K562 (cell line): ENCODE measurements at regions not wholly inside any gene's neighbourhood (a gene's known extent, or its start where the extent isn't known, plus 50 kb on each side); places are given as distances from the start of the nearest gene placed in this dataset.
A peak's percentile ranks its signal among the peaks of the same experiment; 100 is the strongest.

Experiments used
- ASH1L ChIP-seq: fragments of 450-650 bp; IDR thresholded peaks from 2 replicates; pipeline ENCODE4 v1.6.1; 2018; ENCODE audit warnings: borderline replicate concordance, mild to moderate bottlenecking, low read depth; ENCODE audit not compliant: partially characterized antibody
- CEBPG ChIP-seq, 3 experiments: fragments of 200-800 bp in 1 of 3; sonication (Bioruptor generic) in 1 of 3; sonication (generic) in 1 of 3; formaldehyde crosslinking in 1 of 3; IDR thresholded peaks in 2 of 3; conservative IDR thresholded peaks in 1 of 3; 2 replicates each; pipeline versions ENCODE4 v1.6.1 to v1.8.0; 2016 to 2022; ENCODE audit warnings: missing compliant biosample characterization in 2 of 3, missing genetic modification characterization in 2 of 3, mild to moderate bottlenecking in 1 of 3, missing genetic modification reagents in 1 of 3
- DIDO1 ChIP-seq: fragments of 450-650 bp; IDR thresholded peaks from 2 replicates; pipeline ENCODE4 v1.6.1; 2016; ENCODE audit warnings: low read depth, missing biosample characterization, missing genetic modification characterization
- ELF1 ChIP-seq: fragments of 200-800 bp; sonication (Bioruptor generic); IDR thresholded peaks from 2 replicates; pipeline ENCODE4 v1.6.1; 2016; ENCODE audit warnings: missing genetic modification characterization, missing compliant biosample characterization
- GABPB1 ChIP-seq: sonication (generic); formaldehyde crosslinking; IDR thresholded peaks from 2 replicates; pipeline ENCODE4 v1.8.0; 2022; ENCODE audit warnings: mild to moderate bottlenecking, missing genetic modification reagents
- HCFC1 ChIP-seq: IDR thresholded peaks from 2 replicates; pipeline ENCODE4 v1.6.1; 2012; ENCODE audit warnings: low read depth, low read length, improper control_type of control experiment
- HIVEP1 ChIP-seq: fragments of 250-450 bp; sonication (Bioruptor Pico); IDR thresholded peaks from 2 replicates; pipeline ENCODE4 v1.4.0; 2020; ENCODE audit warnings: mild to moderate bottlenecking
- HMG20B ChIP-seq: fragments of 250-450 bp; sonication (Bioruptor Pico); IDR thresholded peaks from 2 replicates; pipeline ENCODE4 v1.5.0; 2021; ENCODE audit warnings: mild to moderate bottlenecking
- MTA2 ChIP-seq: fragments of 450-650 bp; IDR thresholded peaks from 2 replicates; pipeline ENCODE4 v1.6.1; 2016; ENCODE audit warnings: low read depth
- NFE2 ChIP-seq: IDR thresholded peaks from 2 replicates; pipeline ENCODE4 v1.6.1; 2014; ENCODE audit warnings: antibody characterized with exemption, low read depth
- NR2C2 ChIP-seq, 2 experiments: fragments of 200-800 bp in 1 of 2; sonication (Bioruptor generic) in 1 of 2; sonication (generic) in 1 of 2; formaldehyde crosslinking in 1 of 2; IDR thresholded peaks; 2 replicates each; pipeline versions ENCODE4 v1.6.1 to v1.8.0; 2016 to 2022; ENCODE audit warnings: mild to moderate bottlenecking in 1 of 2, missing compliant biosample characterization in 1 of 2, missing genetic modification characterization in 1 of 2, missing genetic modification reagents in 1 of 2
- SIX5 ChIP-seq, 2 experiments: IDR thresholded peaks; 2 replicates each; pipeline ENCODE4 v1.6.1; 2011; ENCODE audit warnings: low read length in 2 of 2, borderline replicate concordance in 1 of 2, low read depth in 1 of 2, mild to moderate bottlenecking in 1 of 2, moderate library complexity in 1 of 2; ENCODE audit not compliant: insufficient read depth in 1 of 2
- SPI1 ChIP-seq: IDR thresholded peaks from 2 replicates; pipeline ENCODE4 v1.6.1; 2011; ENCODE audit warnings: low read depth, low read length, control low read depth, borderline replicate concordance
- TF ChIP-seq, protein P1 (sequence below), 2 experiments: fragments of 450-650 bp; conservative IDR thresholded peaks; 2 replicates each; pipeline ENCODE4 v1.6.1; 2017; ENCODE audit warnings: mild to moderate bottlenecking in 2 of 2, moderate library complexity in 2 of 2
- TF ChIP-seq, protein P2 (sequence below): fragments of 450-650 bp; IDR thresholded peaks from 2 replicates; pipeline ENCODE4 v1.7.1; 2018; ENCODE audit warnings: mild to moderate bottlenecking, low read depth; ENCODE audit not compliant: partially characterized antibody
- TF ChIP-seq, protein P3 (sequence below): fragments of 250-450 bp; sonication (Bioruptor Pico); IDR thresholded peaks from 2 replicates; pipeline ENCODE4 v1.5.0; 2021

DNA sequence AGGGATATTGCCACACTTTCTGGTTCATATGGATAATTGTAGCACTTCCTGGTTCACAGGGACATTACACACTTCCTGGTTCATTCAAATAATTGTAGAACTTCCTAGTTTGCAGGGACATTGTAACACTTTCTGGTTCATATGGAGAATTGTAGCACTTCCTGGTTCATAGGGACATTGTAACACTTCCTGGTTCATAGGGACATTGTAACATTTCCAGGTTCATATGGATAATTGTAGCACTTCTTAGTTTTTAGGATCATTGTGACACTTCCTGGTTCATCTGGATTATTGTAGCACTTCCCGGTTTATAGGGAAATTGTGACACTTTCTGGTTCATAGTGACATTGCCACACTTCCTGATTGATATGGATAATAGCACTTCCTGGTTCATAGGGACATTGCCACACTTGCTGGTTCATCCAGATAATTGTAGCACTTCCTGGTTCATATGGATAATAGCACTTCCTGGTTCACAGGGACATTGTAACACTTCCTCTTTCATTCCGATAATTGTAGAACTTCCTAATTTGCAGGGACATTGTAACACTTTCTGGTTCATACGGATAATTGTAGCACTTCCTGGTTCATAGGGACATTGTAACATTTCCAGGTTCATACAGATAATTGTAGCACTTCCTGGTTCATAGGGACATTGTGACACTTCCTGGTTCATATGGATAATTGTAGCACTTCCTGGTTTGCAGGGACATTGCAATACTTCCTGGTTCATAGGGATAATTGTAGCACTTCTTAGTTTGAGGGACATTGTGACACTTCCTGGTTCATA lies 59.2 kb upstream of the CD99 start (continued):
- TF ChIP-seq HMG20B (no peak), NFE2 (0 out of 2 replicates have a peak, but pooled peaks have one; percentile 5), HCFC1 (peak; percentile 66), DIDO1 (peak; percentile 30; the same call in 1 of the 2 replicates), ASH1L (peak; percentile 32), SIX5 (IDR thresholded peaks at IDR 0.05; ENCODE audit: borderline replicate concordance in 1 of 2, insufficient read depth in 1 of 2, low read depth in 1 of 2, low read length in 2 of 2) (peak in 1 of 2 experiments; percentile 23; a peak in 1 of 4 replicates), NR2C2 (CRISPR knock-in tag; IDR thresholded peaks at IDR 0.05) (peak; percentile 85; the same call in 1 of the 2 replicates), NR2C2 (tag; IDR thresholded peaks at IDR 0.05) (peak; percentile 96), CEBPG (CRISPR knock-in tag; IDR thresholded peaks at IDR 0.05) (no peak), CEBPG (tag; conservative IDR thresholded peaks at IDR 0.05 in 1 of 2, IDR thresholded peaks at IDR 0.05 in 1 of 2) (peak in 1 of 2 experiments; percentile 37; a peak in 2 of 4 replicates), HIVEP1 (CRISPR knock-in tag) (no peak), ELF1 (peak; percentile 96), SPI1 (peak; percentile 70), GABPB1 (CRISPR knock-in tag) (peak; percentile 49; the same call in 1 of the 2 replicates), MTA2 (peak; percentile 25; the same call in 1 of the 2 replicates)
- TF ChIP-seq, protein P1, sequence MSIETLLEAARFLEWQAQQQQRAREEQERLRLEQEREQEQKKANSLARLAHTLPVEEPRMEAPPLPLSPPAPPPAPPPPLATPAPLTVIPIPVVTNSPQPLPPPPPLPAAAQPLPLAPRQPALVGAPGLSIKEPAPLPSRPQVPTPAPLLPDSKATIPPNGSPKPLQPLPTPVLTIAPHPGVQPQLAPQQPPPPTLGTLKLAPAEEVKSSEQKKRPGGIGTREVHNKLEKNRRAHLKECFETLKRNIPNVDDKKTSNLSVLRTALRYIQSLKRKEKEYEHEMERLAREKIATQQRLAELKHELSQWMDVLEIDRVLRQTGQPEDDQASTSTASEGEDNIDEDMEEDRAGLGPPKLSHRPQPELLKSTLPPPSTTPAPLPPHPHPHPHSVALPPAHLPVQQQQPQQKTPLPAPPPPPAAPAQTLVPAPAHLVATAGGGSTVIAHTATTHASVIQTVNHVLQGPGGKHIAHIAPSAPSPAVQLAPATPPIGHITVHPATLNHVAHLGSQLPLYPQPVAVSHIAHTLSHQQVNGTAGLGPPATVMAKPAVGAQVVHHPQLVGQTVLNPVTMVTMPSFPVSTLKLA (conservative IDR thresholded peaks at IDR 0.05) = no peak
- TF ChIP-seq, protein P2, sequence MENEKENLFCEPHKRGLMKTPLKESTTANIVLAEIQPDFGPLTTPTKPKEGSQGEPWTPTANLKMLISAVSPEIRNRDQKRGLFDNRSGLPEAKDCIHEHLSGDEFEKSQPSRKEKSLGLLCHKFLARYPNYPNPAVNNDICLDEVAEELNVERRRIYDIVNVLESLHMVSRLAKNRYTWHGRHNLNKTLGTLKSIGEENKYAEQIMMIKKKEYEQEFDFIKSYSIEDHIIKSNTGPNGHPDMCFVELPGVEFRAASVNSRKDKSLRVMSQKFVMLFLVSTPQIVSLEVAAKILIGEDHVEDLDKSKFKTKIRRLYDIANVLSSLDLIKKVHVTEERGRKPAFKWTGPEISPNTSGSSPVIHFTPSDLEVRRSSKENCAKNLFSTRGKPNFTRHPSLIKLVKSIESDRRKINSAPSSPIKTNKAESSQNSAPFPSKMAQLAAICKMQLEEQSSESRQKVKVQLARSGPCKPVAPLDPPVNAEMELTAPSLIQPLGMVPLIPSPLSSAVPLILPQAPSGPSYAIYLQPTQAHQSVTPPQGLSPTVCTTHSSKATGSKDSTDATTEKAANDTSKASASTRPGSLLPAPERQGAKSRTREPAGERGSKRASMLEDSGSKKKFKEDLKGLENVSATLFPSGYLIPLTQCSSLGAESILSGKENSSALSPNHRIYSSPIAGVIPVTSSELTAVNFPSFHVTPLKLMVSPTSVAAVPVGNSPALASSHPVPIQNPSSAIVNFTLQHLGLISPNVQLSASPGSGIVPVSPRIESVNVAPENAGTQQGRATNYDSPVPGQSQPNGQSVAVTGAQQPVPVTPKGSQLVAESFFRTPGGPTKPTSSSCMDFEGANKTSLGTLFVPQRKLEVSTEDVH = peak; percentile 87
- TF ChIP-seq, protein P3, sequence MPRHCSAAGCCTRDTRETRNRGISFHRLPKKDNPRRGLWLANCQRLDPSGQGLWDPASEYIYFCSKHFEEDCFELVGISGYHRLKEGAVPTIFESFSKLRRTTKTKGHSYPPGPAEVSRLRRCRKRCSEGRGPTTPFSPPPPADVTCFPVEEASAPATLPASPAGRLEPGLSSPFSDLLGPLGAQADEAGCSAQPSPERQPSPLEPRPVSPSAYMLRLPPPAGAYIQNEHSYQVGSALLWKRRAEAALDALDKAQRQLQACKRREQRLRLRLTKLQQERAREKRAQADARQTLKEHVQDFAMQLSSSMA (CRISPR knock-in tag) = peak; percentile 94
